IPS DF 6.9 (cell line): ENCODE measurements at regions not wholly inside any gene's neighbourhood (a gene's known extent, or its start where the extent isn't known, plus 50 kb on each side); places are given as distances from the start of the nearest gene placed in this dataset.
"Not testable (repeated sequence)": the region's sequence is repeated elsewhere in the genome, so short reads cannot be mapped to it uniquely, and the experiment has no call there.

Source experiments
- DNase-seq: peaks from one replicate; pipeline ENCODE4 v3.0.0-alpha.2; 2013; ENCODE audit warnings: low read depth, low spot score
- H3K27ac ChIP-seq: one replicate; pipeline ENCODE4 v1.5.1; 2013; ENCODE audit warnings: low read length, control low read depth
- H3K27me3 ChIP-seq: 2 replicates; pipeline ENCODE4 v1.6.1; 2013; ENCODE audit warnings: mild to moderate bottlenecking, low read length; ENCODE audit not compliant: control insufficient read depth, insufficient read depth
- H3K36me3 ChIP-seq: 2 replicates; pipeline ENCODE4 v1.6.1; 2013; ENCODE audit warnings: low read length; ENCODE audit not compliant: control insufficient read depth, insufficient read depth
- H3K4me1 ChIP-seq: 2 replicates; pipeline ENCODE4 v1.6.1; 2013; ENCODE audit warnings: low read length; ENCODE audit not compliant: control insufficient read depth, insufficient read depth
- H3K4me3 ChIP-seq: 2 replicates; pipeline ENCODE4 v1.5.1; 2013; ENCODE audit warnings: mild to moderate bottlenecking, low read length
- H3K9me3 ChIP-seq: 2 replicates; pipeline ENCODE4 v1.6.1; 2013; ENCODE audit warnings: low read length, inconsistent platforms; ENCODE audit not compliant: control insufficient read depth, insufficient read depth
- WGBS: extraction: QIAGEN DNeasy Blood & Tissue Kit; methylation state at CpG from one replicate; pipeline ENCODE4 v1.1.7; 2013; ENCODE audit warnings: mixed read lengths, missing lambda C conversion rate; ENCODE audit not compliant: insufficient read length, insufficient coverage; 5-methylcytosine and 5-hydroxymethylcytosine counted together

DNA sequence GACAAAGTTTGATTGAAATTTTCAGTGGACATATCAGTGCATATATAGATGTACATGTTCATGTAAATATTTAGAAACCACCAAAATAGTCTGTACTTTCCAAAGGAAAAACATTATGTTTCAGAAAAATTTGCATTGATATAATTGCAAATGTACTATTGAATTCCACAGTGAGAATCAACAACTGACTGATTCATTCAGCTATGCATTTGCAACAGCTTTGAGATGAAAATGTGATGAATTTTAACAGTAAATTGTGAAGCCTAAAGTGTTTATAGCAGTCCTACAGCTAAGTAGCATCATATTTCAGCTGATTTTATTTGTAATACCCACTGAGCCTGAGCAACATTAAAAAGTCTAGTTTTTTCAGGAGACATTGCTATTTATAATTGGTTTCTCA lies 1647.4 kb upstream of the DDX18 start:
- no peaks in the 10 kb centered on the region for H3K4me1 ChIP-seq
- no peak for DNase-seq
- no peak overlapping the region for H3K27ac ChIP-seq
- no peak overlapping the region for H3K4me3 ChIP-seq
- no peaks in the 10 kb centered on the region for H3K36me3 ChIP-seq
- no peaks in the 10 kb centered on the region for H3K9me3 ChIP-seq
- no peaks in the 10 kb centered on the region for H3K27me3 ChIP-seq

DNA sequence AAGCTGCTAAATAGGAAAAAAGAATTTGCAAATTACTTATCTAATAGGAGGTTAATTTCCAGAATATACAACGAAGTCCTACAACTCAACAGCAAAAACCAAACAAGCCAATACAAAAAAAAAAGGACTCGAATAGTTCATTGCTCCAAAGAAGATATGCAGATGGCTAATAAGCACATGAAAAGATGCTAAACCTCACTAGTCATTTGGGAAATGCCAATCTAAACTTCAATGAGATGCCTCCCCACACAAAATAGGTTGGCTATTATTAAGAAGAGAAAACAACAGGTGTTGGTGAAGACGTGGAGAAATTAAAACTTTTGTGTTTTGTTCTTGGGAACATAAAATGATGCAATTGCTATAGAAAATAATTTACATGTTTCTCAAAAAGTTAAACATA lies 1634.4 kb upstream of the DDX18 start:
- DNase-seq, result no peak
- no CpG with 5 or more reads among the region's 3 CpGs for WGBS
- H3K27ac ChIP-seq, result no peak overlapping the region
- peaks cover 2% of the 10 kb centered on the region; the same call in 1 of the 2 replicates for H3K4me1 ChIP-seq
- H3K4me3 ChIP-seq, result no peak overlapping the region
- no peaks in the 10 kb centered on the region for H3K27me3 ChIP-seq
- no peaks in the 10 kb centered on the region for H3K36me3 ChIP-seq
- no peaks in the 10 kb centered on the region for H3K9me3 ChIP-seq

DNA sequence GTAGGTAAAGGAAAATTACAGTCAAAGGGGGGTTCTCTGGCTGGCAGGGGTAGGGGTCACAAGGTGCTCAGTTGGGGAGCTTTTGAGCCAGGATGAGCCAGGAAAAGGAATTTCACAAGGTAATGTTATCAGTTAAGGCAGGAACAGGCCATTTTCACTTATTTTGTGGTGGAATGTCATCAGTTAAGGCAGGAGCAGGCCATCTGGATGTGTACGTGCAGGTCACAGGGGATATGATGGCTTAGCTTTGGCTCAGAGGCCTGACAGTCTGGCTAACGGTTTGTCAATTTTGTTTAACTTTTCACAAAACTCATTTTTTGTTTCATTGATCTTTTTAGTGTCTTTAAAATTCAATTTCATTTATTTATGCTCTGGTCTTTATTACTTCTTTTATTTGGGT lies 1623.8 kb upstream of the DDX18 start:
- no CpG with 5 or more reads among the region's 2 CpGs for WGBS
- H3K36me3 ChIP-seq, H3K27ac ChIP-seq, H3K9me3 ChIP-seq, H3K27me3 ChIP-seq, H3K4me3 ChIP-seq, H3K4me1 ChIP-seq, DNase-seq: not testable (repeated sequence)

DNA sequence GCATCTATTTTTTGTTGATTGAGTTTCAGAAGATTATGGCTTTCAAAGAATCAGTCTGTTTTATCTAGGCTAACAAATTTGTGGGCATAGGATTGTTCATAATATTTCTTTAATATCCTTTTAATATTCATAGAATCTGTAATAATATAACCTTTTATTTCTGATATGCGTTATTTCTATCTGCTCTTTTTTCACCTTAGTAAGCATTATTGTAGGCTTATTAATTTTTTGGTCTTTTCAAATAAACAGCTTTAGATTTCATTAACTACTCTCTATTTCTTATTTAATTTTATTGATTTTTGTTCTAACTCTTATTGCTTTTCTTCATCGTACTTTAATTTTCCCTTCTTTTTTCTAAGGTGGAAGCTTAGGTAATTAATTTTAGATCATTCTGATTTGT lies 1614.4 kb upstream of the DDX18 start:
- H3K36me3 ChIP-seq, result no peaks in the 10 kb centered on the region
- no peak for DNase-seq
- H3K27ac ChIP-seq, result no peak overlapping the region
- no peak overlapping the region for H3K4me3 ChIP-seq
- no peaks in the 10 kb centered on the region for H3K9me3 ChIP-seq
- no CpG with 5 or more reads among the region's 2 CpGs for WGBS
- H3K4me1 ChIP-seq, result no peaks in the 10 kb centered on the region
- no peaks in the 10 kb centered on the region for H3K27me3 ChIP-seq

DNA sequence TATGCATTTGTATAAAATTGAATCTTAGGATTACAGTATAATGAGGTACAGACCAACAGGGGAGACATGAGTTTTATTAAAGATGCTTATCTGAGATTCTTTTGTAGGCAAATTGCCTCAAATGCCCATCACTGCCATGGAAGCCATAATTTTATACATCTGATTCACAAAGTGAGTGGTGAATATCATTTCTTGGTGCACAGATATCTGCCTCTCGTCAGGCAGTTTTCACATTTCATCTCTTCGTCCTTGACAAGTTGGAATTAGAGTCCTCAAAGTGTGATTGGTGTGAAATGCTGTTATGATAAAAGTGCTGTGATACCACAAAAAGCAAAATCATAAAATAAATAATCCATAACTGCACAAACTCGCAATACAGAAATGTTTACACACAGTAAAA lies 1602.8 kb upstream of the DDX18 start:
- H3K27me3 ChIP-seq, result no peaks in the 10 kb centered on the region
- WGBS, result no CpG with 5 or more reads among the region's 3 CpGs

DNA sequence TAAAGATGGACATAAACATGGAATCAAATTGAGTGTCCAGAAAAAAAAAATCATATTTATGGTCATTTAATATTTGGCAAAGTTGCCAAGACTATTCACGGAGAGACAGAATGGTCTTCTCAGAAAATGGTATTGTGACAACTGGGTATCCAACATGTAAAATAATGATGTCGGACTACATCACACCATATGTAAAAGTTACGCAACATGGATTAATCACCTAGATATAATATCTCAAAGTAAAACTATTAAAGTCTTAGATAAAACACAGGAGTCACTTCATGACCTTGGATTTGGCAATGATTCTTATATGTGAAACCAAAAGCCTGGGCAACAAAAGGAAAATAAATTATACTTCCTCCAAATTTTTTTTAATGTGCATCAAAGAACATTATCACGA lies 1591.7 kb upstream of the DDX18 start:
- H3K27me3 ChIP-seq, result no peaks in the 10 kb centered on the region
- no peaks in the 10 kb centered on the region for H3K4me1 ChIP-seq
- no peak overlapping the region for H3K4me3 ChIP-seq
- no CpG with 5 or more reads among the region's 4 CpGs for WGBS
- no peak for DNase-seq
- no peak overlapping the region for H3K27ac ChIP-seq
- no peaks in the 10 kb centered on the region for H3K36me3 ChIP-seq
- no peaks in the 10 kb centered on the region for H3K9me3 ChIP-seq

More for the DNA sequence above, 1602.8 kb upstream of the DDX18 start:
- H3K4me3 ChIP-seq, result no peak overlapping the region
- no peaks in the 10 kb centered on the region for H3K36me3 ChIP-seq
- H3K27ac ChIP-seq, result no peak overlapping the region
- H3K9me3 ChIP-seq, result no peaks in the 10 kb centered on the region
- H3K4me1 ChIP-seq, result no peaks in the 10 kb centered on the region
- DNase-seq, result no peak

DNA sequence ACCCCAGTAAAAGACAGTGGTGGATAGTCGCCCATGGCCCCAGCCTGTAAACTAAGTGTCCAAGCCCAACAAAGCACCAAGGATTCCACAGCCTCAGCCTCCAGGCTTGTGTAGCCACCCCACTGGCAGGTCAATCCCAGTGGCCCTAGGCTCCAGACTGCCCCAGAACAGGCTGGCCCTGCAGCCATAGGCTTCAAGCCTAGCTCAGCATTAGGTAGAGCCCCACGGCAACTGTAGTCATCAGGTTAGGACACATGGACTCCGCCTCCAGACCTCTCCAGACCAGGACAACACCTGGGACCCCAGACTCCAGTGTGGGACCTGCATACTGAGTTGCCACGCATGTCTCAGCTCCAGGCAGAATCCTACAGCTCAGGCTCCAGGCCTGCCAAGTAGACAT lies 1590.6 kb upstream of the DDX18 start:
- no CpG with 5 or more reads among the region's 4 CpGs for WGBS
- Histone ChIP-seq H3K27me3 (no peaks in the 10 kb centered on the region), H3K9me3 (no peaks in the 10 kb centered on the region)

DNA sequence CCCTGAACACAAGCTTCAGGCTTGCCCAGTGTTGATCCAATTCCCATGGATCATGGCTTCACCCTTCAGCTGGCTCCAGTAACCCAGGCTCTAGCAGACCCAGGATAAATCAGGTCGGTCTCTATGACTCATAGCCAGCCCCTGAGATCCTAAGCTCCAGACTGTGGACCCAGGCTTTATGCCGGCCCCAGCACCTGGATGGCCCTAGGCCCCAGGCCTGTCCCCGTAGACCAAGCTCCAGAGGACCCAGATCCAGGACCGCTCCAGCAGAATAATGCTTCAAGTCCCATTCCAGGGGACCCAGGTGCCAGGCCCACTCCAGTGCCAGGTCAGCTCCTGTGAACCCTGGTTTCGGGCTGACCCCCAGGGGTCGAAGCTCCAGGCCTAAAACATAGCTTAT lies 1589.9 kb upstream of the DDX18 start:
- WGBS, result no CpG with 5 or more reads among the region's 6 CpGs

More for the DNA sequence above, 1590.6 kb upstream of the DDX18 start:
- Histone ChIP-seq H3K36me3 (no peaks in the 10 kb centered on the region), H3K27ac (no peak overlapping the region), H3K4me1 (no peaks in the 10 kb centered on the region), H3K4me3 (no peak overlapping the region)
- no peak for DNase-seq

DNA sequence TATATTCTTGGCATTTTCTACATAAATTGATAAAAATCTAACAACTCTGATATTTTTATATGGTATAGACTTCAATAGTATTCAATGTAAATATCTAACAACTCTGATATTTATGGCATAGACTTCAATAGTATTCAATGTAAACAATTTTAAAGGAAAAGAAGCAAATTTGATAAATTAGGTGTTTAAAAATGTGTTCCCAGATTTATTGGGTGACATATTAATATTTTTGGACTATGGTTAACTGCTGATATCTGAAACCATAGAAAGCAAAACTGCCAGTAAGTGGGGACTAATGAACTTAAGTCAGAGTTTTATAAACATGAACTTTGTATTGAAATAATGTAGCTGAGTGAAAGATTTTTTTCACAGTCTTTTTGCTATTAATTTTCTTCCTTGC lies 1576.0 kb upstream of the DDX18 start:
- H3K27ac ChIP-seq, result no peak overlapping the region
- H3K27me3 ChIP-seq, result no peaks in the 10 kb centered on the region
- H3K4me3 ChIP-seq, result no peak overlapping the region
- no peaks in the 10 kb centered on the region for H3K36me3 ChIP-seq
- no peaks in the 10 kb centered on the region for H3K4me1 ChIP-seq
- H3K9me3 ChIP-seq, result no peaks in the 10 kb centered on the region
- DNase-seq, result no peak

More for the DNA sequence above, 1589.9 kb upstream of the DDX18 start:
- Histone ChIP-seq H3K27me3 (no peaks in the 10 kb centered on the region), H3K9me3 (no peaks in the 10 kb centered on the region), H3K4me3 (no peak overlapping the region), H3K4me1 (no peaks in the 10 kb centered on the region), H3K27ac (no peak overlapping the region), H3K36me3 (no peaks in the 10 kb centered on the region)
- DNase-seq, result no peak

DNA sequence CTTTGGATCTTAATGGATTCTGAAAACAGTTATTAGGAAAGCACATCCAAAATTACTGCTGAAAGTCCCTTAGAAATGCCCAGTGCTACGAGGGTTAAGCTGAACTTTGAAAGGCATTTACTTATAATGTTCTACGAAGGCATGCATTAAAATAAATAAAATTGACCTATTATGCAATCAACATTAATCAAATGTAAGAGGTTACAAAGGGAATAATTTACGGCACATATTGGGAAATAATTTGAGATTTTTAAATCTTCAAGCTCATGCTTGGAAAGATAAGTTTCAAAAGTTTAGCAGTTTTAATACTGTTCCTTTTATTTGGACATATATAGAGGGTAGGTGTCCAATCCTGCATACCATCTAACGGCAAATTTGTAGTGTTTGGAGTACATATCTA lies 1564.1 kb upstream of the DDX18 start:
- Histone ChIP-seq H3K36me3 (no peaks in the 10 kb centered on the region), H3K27me3 (no peaks in the 10 kb centered on the region), H3K27ac (no peak overlapping the region), H3K4me3 (no peak overlapping the region), H3K9me3 (no peaks in the 10 kb centered on the region), H3K4me1 (no peaks in the 10 kb centered on the region)
- DNase-seq, result no peak
- WGBS, result no CpG with 5 or more reads among the region's 4 CpGs

DNA sequence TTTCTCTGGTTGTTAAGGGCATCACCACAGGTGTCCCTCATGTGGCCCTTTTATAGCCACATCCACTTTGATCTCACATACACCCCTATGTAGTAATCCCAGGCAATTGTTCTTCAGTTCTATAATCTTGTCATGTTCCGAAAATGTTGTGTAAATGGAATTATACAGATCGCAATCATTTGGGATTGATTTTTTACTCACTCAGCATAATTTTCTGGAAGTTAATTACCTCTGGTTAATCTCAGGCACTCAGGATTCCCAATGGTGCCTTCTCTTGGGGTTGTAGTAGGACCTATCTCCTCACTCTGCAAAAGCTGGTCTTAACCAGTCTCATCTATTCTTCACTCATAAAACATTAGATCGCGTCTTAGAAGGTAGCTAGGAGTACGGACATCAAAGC lies 1549.6 kb upstream of the DDX18 start:
- no peak for DNase-seq
- Histone ChIP-seq H3K36me3 (no peaks in the 10 kb centered on the region), H3K4me3 (no peak overlapping the region), H3K27me3 (no peaks in the 10 kb centered on the region), H3K9me3 (peaks cover 3% of the 10 kb centered on the region), H3K27ac (no peak overlapping the region), H3K4me1 (no peaks in the 10 kb centered on the region)
- WGBS, result no CpG with 5 or more reads among the region's 5 CpGs
